Cerebellar cortex (tissue), 1 donor: ENCODE measurements at regions not wholly inside any gene's neighbourhood (a gene's known extent, or its start where the extent isn't known, plus 50 kb on each side); places are given as distances from the start of the nearest gene placed in this dataset.
A peak's percentile ranks its signal among the peaks of the same experiment; 100 is the strongest.
"Not testable (repeated sequence)": the region's sequence is repeated elsewhere in the genome, so short reads cannot be mapped to it uniquely, and the experiment has no call there.

ENCODE experiments used
- DNase-seq: peaks from one replicate; pipeline ENCODE4 v3.0.0-alpha.2; 2015; ENCODE audit warnings: low spot score

GRCh38 chr16:65763640-65764305 is 602.7 kb upstream of the CDH5 start:
- DNase-seq: no peak

- no peak for DNase-seq
These were observed 605.6 kb upstream of the CDH5 start for GRCh38 chr16:65760874-65761273.

DNA sequence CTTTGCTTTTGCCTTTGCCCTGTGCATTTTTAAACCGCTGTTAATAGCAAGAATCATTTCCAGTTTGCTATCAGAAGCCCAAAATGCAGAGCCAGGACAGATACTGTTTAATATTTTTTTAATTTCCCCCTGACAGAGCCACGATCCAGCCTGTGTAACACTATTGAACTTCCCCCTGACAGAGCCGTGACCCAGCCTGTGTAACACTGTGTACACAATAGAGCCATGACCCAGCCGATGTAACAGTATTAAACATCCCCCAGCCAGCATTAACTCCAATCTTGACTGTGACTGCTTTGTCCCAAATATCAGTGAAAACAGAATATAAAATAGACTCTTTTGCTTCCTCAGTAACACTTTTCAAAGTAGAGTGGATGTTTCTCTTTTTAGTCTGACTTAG is 607.9 kb upstream of the CDH5 start:
- DNase-seq: no peak

GRCh38 chr16:65757064-65757463 is 609.4 kb upstream of the CDH5 start:
- DNase-seq: peak; percentile 3

- no peak for DNase-seq
These were observed 610.3 kb upstream of the CDH5 start for GRCh38 chr16:65756163-65756562.

DNA sequence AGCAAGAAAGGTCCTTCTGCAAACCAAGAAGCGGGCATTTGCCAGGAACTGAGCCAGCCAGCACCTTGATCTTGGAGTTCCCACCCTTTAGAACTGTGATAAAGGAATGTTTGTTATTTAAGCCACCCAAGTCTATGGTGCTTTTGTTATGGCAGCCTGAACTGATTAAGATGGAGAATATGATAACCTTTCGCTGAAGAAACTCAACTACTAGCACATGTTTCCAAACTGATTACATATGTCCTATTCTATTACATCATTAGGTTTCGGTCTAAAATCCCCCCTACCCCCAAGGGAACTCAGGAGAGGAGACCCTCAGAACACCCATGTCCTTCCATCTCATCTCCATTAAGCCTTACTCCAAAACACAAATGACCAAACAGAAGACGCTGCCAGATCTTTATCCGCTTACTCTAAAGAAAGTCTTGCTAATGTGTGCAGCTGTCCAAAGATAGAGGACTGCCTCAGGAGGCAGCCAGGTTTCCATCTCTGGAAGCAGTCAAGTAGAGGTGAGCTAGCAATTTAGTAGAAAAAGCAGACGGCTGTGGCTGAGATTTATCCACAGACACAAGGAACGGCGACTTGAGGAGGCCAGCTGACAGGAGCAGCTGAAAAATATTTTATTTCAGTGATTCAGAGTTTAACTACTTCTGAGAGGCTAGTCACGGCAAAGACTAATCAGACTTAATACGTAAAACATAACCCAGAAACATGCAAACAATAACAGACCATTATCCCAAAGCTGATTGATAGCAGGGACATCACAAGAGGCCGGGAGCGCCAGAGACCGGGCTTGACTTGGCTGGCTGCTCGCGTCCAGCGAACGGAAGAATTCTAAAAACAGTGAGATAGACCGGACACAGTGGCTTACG is 611.4 kb upstream of the CDH5 start:
- no peak for DNase-seq

- no peak for DNase-seq
These were observed 614.0 kb upstream of the CDH5 start for GRCh38 chr16:65752522-65752844.

DNA sequence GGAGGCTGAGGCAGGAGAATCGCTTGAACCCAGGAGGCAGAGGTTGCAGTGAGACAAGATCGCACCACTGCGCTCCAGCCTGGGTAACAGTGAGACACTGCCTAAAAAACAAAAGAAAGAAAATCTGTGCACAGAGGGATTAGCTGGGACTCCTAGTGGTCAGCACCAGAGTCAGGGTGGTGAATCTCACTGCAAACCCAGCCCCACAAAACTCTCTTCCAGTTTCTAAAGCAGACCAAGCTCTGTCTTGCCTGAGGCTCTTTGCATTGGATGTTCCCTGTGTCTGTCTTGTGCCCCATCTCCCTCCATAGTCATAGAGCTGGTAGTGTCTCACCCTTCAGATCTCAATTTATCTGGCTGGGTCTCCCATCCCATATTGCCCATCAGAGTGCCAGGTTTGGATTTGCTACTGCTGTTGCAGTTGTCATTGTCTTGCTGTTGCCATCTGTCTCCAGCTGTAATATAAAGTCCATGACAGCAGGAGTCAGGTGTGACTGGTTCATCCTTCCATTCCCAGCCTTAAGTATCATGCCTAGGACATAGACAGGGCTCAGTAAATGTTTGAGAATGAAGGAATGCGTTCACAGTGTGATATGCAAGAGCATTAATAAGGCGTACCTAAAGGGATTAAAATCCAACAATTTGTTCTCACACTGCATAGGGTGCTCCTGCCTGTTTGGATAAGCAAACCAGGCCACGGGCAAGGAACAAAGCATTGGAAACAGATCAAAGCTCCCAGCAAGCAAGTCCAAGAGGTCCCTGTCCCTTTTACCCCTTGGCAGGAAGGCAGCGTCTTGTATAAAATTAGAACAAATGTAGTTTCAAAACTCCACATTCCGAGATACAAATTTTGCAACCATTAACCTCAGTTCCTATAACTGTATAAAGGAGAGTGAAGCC is 614.6 kb upstream of the CDH5 start:
- no peak for DNase-seq

- DNase-seq: no peak
These were observed 617.0 kb upstream of the CDH5 start for GRCh38 chr16:65749506-65749905.

GRCh38 chr16:65746941-65747340 is 619.5 kb upstream of the CDH5 start:
- DNase-seq: no peak

DNA sequence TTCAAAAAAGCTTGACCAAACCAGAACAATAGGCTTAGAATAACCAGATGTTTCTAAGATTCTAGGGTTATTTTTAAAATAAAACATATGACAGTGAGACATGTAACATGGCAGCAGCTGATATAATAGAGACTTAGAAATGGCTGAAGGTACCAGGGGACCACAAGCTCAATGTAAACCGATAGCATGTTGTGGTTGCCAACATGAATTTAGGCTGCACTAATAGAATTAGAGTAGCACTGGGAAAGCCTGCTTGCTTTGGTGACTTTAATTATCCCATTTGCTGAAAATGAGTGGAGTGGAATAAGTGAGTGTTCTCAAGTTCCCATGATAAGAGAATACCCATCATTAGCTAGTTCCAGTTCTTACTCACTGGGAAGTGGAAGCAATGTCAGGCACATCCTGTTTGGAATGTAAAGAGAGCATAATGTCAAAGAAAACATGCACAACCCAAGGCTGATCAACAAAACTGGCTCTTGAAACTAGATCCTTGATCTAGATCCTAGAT is 621.2 kb upstream of the CDH5 start:
- DNase-seq: no peak

- DNase-seq: no peak
These were observed 622.1 kb upstream of the CDH5 start for GRCh38 chr16:65744401-65744800.

- no peak for DNase-seq
These were observed 621.7 kb upstream of the CDH11 start for GRCh38 chr16:65743558-65743957.

DNA sequence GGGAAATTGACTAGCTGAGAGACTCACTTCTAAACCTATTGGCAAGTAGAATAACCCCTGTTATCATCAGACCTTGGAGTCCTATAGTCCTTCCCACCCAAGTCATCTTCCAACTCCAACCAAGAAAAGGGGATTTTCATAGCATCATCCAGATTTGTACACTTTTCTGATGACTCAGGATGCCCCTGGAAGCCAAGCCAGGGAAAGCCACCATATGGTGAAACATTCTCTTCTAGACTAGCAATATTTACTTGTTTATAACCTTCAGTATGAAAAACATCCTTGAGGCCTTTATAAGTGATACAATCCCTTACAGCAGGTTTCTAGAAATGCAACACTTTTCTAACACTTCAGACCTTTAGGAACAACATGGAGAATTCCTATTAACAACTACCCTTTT is 618.8 kb upstream of the CDH11 start:
- DNase-seq: no peak

- DNase-seq: no peak
These were observed 617.7 kb upstream of the CDH11 start for GRCh38 chr16:65739518-65739917.

GRCh38 chr16:65737831-65738230 is 616.0 kb upstream of the CDH11 start:
- DNase-seq: no peak

- not testable (repeated sequence) for DNase-seq
These were observed 613.8 kb upstream of the CDH11 start for GRCh38 chr16:65735615-65736014.

GRCh38 chr16:65733721-65734120 is 611.9 kb upstream of the CDH11 start:
- no peak for DNase-seq

GRCh38 chr16:65731833-65732232 is 610.0 kb upstream of the CDH11 start:
- no peak for DNase-seq

GRCh38 chr16:65728652-65729051 is 606.8 kb upstream of the CDH11 start:
- no peak for DNase-seq

DNA sequence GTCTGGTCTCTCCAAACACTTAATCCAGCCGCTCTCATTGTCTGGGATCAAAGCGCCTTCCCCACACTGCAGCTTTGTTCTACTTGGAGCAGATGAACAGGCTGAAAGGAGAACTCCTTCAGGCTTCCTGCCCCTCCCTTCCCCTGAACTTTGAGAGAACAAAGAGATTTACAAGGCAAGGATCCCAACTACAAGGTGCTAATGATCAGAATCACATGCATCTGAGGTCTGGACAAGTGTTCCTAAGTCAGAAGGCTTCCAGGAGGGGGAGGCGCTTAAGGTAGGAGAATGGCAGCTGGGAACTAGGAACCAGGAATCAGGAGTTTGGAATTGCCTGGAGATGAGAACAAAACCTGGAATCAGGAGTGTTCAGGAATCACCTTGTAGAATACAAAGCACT is 606.3 kb upstream of the CDH11 start:
- no peak for DNase-seq

DNA sequence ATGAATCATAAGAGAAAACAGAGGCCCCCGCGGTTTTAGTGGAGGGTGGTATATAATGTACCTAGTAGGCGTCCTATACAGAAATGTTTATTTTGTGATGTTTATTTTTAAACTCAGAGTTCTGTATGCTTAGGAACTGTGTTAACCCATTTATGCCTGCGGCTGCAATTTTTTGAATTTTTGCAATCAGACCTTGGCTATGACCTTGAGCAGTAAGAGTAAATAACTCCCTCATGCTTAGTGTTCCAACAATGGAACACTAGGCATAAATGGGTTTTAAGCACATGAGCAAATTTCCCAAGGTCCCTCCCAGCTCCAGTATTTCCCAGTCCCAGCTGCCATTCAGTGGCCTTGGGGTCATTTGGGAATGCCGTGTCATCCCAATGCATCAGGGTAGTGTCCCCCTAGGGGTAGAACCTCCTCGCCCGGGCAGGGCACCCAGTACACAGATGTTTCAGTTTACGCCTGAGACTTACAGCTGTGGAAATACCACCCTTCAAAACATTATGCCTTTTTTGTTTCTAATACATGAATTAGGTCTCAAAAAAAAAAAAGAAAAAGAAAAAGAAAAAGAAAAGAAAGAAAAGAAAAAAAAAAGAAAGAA is 605.8 kb upstream of the CDH11 start:
- DNase-seq: no peak
